B cell (primary cell): ENCODE measurements at regions not wholly inside any gene's neighbourhood (a gene's known extent, or its start where the extent isn't known, plus 50 kb on each side); places are given as distances from the start of the nearest gene placed in this dataset.

Experiments used
- CTCF ChIP-seq: fragments of 200-600 bp; IDR thresholded peaks from one replicate; pipeline ENCODE4 v1.8.0; 2022; ENCODE audit warnings: antibody characterized with exemption, mild to moderate bottlenecking
- EZH2 ChIP-seq: IDR thresholded peaks from 2 replicates; pipeline ENCODE4 v1.6.1; 2012; ENCODE audit warnings: borderline replicate concordance, low read depth, mild to moderate bottlenecking, moderate library complexity, low read length; ENCODE audit not compliant: insufficient read depth, poor library complexity, severe bottlenecking

- TF ChIP-seq CTCF (no peak), EZH2 (no peak)
These were observed 683.9 kb downstream of the CCSER2 start for GRCh38 chr10:85012305-85012704.
